IMR-90 (cell line): ENCODE measurements at regions not wholly inside any gene's neighbourhood (a gene's known extent, or its start where the extent isn't known, plus 50 kb on each side); places are given as distances from the start of the nearest gene placed in this dataset.

ENCODE experiments used
- BHLHE40 ChIP-seq: fragments of 150-350 bp; IDR thresholded peaks from 2 replicates; pipeline ENCODE4 v1.6.1; 2016; ENCODE audit warnings: mild to moderate bottlenecking, low read depth, low read length
- CEBPB ChIP-seq: IDR thresholded peaks from 2 replicates; pipeline ENCODE4 v1.6.1; 2012; ENCODE audit warnings: low read depth, low read length, improper control_type of control experiment
- MXI1 ChIP-seq: IDR thresholded peaks from 2 replicates; pipeline ENCODE4 v1.6.1; 2012; ENCODE audit warnings: low read depth, mild to moderate bottlenecking, low read length, moderate library complexity, borderline replicate concordance
- POLR2A ChIP-seq: IDR thresholded peaks from 2 replicates; pipeline ENCODE4 v1.6.1; 2012; ENCODE audit warnings: mild to moderate bottlenecking, low read depth, low read length
- RAD21 ChIP-seq: IDR thresholded peaks from 2 replicates; pipeline ENCODE4 v1.6.1; 2012; ENCODE audit warnings: low read length, improper control_type of control experiment
- RCOR1 ChIP-seq: IDR thresholded peaks from 2 replicates; pipeline ENCODE4 v1.6.1; 2012; ENCODE audit warnings: mild to moderate bottlenecking, low read length, improper control_type of control experiment; ENCODE audit not compliant: insufficient replicate concordance
- RFX5 ChIP-seq: IDR thresholded peaks from 2 replicates; pipeline ENCODE4 v1.8.0; 2012; ENCODE audit warnings: low read depth, mild to moderate bottlenecking, low read length, moderate library complexity
- SMC3 ChIP-seq: fragments of 150-350 bp; IDR thresholded peaks from 2 replicates; pipeline ENCODE4 v1.6.1; 2016; ENCODE audit warnings: low read depth, mild to moderate bottlenecking, antibody characterized with exemption, low read length, moderate library complexity
- TF ChIP-seq, protein P1 (sequence below): conservative IDR thresholded peaks from 2 replicates; pipeline ENCODE4 v1.5.1; 2012; ENCODE audit warnings: mild to moderate bottlenecking, low read depth, low read length, improper control_type of control experiment
- TF ChIP-seq, protein P2 (sequence below): fragments of 150-350 bp; IDR thresholded peaks from 2 replicates; pipeline ENCODE4 v1.6.1; 2017; ENCODE audit warnings: mild to moderate bottlenecking, antibody characterized with exemption, low read length, low read depth

DNA sequence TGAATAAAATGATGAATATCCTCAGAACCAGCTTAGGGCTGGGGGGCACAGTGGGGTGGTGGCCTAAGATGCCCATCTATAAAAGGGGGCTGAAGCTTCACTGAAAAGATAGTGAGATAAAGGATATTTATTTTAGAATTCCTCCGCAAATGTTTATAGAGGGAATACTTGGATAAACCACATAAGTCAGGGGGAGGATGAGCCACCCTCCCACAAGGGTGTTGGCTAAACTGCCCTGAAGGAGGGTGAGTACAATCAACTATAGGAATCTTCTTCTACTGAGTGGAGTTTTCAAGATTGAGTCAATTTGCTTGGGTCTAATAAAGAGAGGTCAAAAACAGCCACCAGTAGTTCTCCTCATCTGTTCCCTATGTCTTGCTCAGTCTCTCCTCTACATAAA lies 114.5 kb upstream of the TANK start:
- TF ChIP-seq, protein P1, sequence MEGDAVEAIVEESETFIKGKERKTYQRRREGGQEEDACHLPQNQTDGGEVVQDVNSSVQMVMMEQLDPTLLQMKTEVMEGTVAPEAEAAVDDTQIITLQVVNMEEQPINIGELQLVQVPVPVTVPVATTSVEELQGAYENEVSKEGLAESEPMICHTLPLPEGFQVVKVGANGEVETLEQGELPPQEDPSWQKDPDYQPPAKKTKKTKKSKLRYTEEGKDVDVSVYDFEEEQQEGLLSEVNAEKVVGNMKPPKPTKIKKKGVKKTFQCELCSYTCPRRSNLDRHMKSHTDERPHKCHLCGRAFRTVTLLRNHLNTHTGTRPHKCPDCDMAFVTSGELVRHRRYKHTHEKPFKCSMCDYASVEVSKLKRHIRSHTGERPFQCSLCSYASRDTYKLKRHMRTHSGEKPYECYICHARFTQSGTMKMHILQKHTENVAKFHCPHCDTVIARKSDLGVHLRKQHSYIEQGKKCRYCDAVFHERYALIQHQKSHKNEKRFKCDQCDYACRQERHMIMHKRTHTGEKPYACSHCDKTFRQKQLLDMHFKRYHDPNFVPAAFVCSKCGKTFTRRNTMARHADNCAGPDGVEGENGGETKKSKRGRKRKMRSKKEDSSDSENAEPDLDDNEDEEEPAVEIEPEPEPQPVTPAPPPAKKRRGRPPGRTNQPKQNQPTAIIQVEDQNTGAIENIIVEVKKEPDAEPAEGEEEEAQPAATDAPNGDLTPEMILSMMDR, result no peak
- TF ChIP-seq SMC3, result no peak
- TF ChIP-seq RAD21, result no peak
- no peak for TF ChIP-seq POLR2A
- TF ChIP-seq, protein P2, sequence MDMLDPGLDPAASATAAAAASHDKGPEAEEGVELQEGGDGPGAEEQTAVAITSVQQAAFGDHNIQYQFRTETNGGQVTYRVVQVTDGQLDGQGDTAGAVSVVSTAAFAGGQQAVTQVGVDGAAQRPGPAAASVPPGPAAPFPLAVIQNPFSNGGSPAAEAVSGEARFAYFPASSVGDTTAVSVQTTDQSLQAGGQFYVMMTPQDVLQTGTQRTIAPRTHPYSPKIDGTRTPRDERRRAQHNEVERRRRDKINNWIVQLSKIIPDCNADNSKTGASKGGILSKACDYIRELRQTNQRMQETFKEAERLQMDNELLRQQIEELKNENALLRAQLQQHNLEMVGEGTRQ, result no peak
- no peak for TF ChIP-seq BHLHE40
- TF ChIP-seq CEBPB, result no peak
- TF ChIP-seq RFX5, result no peak
- no peak for TF ChIP-seq MXI1
- TF ChIP-seq RCOR1, result no peak
